Loucy (cell line): ENCODE measurements at regions not wholly inside any gene's neighbourhood (a gene's known extent, or its start where the extent isn't known, plus 50 kb on each side); places are given as distances from the start of the nearest gene placed in this dataset.

Experiments used
- CTCF ChIP-seq: fragments of 200-600 bp; sonication (generic); conservative IDR thresholded peaks from 2 replicates; pipeline ENCODE4 v1.5.1; 2014; ENCODE audit warnings: mild to moderate bottlenecking, antibody characterized with exemption, low read length
- EZH2phosphoT487 ChIP-seq: fragments of 200-600 bp; IDR thresholded peaks from 2 replicates; pipeline ENCODE4 v1.6.1; 2018; ENCODE audit warnings: antibody characterized with exemption, mild to moderate bottlenecking, moderate library complexity, borderline replicate concordance

- TF ChIP-seq CTCF (no peak), EZH2phosphoT487 (no peak)
Measured at GRCh38 chr15:26098801-26099200, 235.7 kb upstream of the ATP10A start.
